H1 (cell line): ENCODE measurements at regions not wholly inside any gene's neighbourhood (a gene's known extent, or its start where the extent isn't known, plus 50 kb on each side); places are given as distances from the start of the nearest gene placed in this dataset.

Experiments used
- HDAC2 ChIP-seq, 2 experiments: fragments of 300-600 bp in 1 of 2; sonication (generic) in 1 of 2; IDR thresholded peaks; 2 replicates each; pipeline ENCODE4 v1.6.1; 2011 to 2012; ENCODE audit warnings: low read depth in 2 of 2, low read length in 2 of 2, mild to moderate bottlenecking in 2 of 2, moderate library complexity in 2 of 2, borderline replicate concordance in 1 of 2, inconsistent platforms in 1 of 2
- MAFK ChIP-seq: IDR thresholded peaks from 2 replicates; pipeline ENCODE4 v1.6.1; 2012; ENCODE audit warnings: low read depth, mild to moderate bottlenecking, improper control_type of control experiment, low read length
- NRF1 ChIP-seq: IDR thresholded peaks from 2 replicates; pipeline ENCODE4 v1.6.1; 2011; ENCODE audit warnings: mild to moderate bottlenecking, low read depth, low read length, improper control_type of control experiment
- RAD21 ChIP-seq, 2 experiments: IDR thresholded peaks in 1 of 2; conservative IDR thresholded peaks in 1 of 2; 2 replicates each; pipeline ENCODE4 v1.6.1; 2011; ENCODE audit warnings: low read depth in 2 of 2, low read length in 2 of 2, improper control_type of control experiment in 1 of 2, inconsistent platforms in 1 of 2, mild to moderate bottlenecking in 1 of 2, moderate library complexity in 1 of 2
- TCF12 ChIP-seq: IDR thresholded peaks from 2 replicates; pipeline ENCODE4 v1.6.1; 2011; ENCODE audit warnings: low read depth, mild to moderate bottlenecking, low read length

- TF ChIP-seq NRF1, result no peak
- no peak for TF ChIP-seq MAFK
- TF ChIP-seq HDAC2 (IDR thresholded peaks at IDR 0.05; ENCODE audit: borderline replicate concordance in 1 of 2, low read depth in 2 of 2, low read length in 2 of 2), result no peak
- no peak for TF ChIP-seq TCF12
- no peak for TF ChIP-seq RAD21 (IDR thresholded peaks at IDR 0.05 in 1 of 2, conservative IDR thresholded peaks at IDR 0.05 in 1 of 2; ENCODE audit: low read depth in 2 of 2, low read length in 2 of 2)
- TF ChIP-seq, all 59 proteins: peak for 0
Observed at GRCh38 chr6:44649365-44650025, 262.0 kb downstream of the CDC5L start (continued).
